Mammary epithelial cell (primary cell): ENCODE measurements at regions not wholly inside any gene's neighbourhood (a gene's known extent, or its start where the extent isn't known, plus 50 kb on each side); places are given as distances from the start of the nearest gene placed in this dataset.
"Not testable (repeated sequence)": the region's sequence is repeated elsewhere in the genome, so short reads cannot be mapped to it uniquely, and the experiment has no call there.

Experiments used
- CTCF ChIP-seq, 2 donors: IDR thresholded peaks in 1 of 2; conservative IDR thresholded peaks in 1 of 2; 2 replicates each; pipeline ENCODE4 v1.5.1; 2011 to 2012; ENCODE audit warnings: inconsistent platforms in 2 of 2, low read length in 2 of 2, mild to moderate bottlenecking in 2 of 2, control low read depth in 1 of 2, low read depth in 1 of 2; ENCODE audit not compliant: insufficient read depth in 1 of 2; ENCODE audit errors: extremely low read depth in 1 of 2
- EZH2 ChIP-seq: IDR thresholded peaks from 2 replicates; pipeline ENCODE4 v1.6.1; 2012; ENCODE audit warnings: low read length, inconsistent platforms, borderline replicate concordance

GRCh38 chr2:87638872-87639271 is 109.0 kb upstream of the PLGLB2 start:
- TF ChIP-seq CTCF (conservative IDR thresholded peaks at IDR 0.05 in 1 of 2, IDR thresholded peaks at IDR 0.05 in 1 of 2; ENCODE audit: extremely low read depth in 1 of 2, insufficient read depth in 1 of 2, low read depth in 1 of 2, low read length in 2 of 2); EZH2: not testable (repeated sequence)
